ENCODE measurements at regions not wholly inside any gene's neighbourhood (a gene's known extent, or its start where the extent isn't known, plus 50 kb on each side); places are given as distances from the start of the nearest gene placed in this dataset.
"Not testable (repeated sequence)": the region's sequence is repeated elsewhere in the genome, so short reads cannot be mapped to it uniquely, and the experiment has no call there.

DNA sequence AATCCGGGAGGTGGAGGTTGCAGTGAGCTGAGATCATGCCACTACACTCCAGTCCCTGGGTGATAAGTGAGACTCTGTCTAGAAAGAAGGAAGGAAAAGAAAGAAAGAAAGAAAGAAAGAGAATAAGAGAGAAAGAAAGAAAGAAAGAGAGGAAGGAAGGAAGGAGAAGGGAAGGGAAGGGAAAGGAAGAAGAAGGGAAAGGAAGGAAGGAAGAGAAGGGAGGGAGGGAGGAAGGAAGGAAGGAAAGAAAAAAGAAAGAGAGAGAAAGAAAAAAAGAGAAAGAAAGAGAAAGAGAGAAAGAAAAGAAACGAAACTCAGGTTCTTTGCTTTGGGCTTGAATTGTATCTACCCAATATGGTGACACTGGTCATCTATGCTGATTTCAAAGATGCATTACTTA is 102.3 kb upstream of the GATA6 start:
- no peak overlapping the region for H3K4me3 ChIP-seq
- H3K27ac ChIP-seq: no peak overlapping the region
- DNase-seq (ENCODE audit: low spot score): no peak
- TF ChIP-seq, protein P1, sequence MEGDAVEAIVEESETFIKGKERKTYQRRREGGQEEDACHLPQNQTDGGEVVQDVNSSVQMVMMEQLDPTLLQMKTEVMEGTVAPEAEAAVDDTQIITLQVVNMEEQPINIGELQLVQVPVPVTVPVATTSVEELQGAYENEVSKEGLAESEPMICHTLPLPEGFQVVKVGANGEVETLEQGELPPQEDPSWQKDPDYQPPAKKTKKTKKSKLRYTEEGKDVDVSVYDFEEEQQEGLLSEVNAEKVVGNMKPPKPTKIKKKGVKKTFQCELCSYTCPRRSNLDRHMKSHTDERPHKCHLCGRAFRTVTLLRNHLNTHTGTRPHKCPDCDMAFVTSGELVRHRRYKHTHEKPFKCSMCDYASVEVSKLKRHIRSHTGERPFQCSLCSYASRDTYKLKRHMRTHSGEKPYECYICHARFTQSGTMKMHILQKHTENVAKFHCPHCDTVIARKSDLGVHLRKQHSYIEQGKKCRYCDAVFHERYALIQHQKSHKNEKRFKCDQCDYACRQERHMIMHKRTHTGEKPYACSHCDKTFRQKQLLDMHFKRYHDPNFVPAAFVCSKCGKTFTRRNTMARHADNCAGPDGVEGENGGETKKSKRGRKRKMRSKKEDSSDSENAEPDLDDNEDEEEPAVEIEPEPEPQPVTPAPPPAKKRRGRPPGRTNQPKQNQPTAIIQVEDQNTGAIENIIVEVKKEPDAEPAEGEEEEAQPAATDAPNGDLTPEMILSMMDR (IDR thresholded peaks at IDR 0.05): no peak

DNA sequence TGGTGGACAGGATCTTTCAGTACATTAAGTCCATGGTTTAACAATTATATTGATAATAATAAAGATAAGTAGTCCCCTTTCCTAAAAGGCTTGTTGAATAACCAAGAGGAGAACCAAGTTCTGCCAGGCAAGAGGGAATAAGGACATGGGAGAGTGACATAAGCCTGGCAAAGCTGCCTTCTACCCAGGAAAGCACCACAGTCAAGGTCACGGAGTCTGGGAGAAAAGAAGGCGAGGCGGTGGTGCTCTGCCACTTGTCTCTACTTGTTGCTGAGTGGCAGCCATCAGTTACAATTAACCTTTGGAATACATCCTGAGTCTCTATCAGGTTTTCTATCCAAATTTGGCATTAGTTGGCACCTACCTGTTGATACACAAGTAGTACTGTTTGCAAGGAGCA is 101.7 kb upstream of the GATA6 start:
- Histone ChIP-seq H3K27ac (no peak overlapping the region), H3K4me3 (no peak overlapping the region)
- no peak for DNase-seq (ENCODE audit: low spot score)
- TF ChIP-seq, protein P1 (IDR thresholded peaks at IDR 0.05): no peak

DNA sequence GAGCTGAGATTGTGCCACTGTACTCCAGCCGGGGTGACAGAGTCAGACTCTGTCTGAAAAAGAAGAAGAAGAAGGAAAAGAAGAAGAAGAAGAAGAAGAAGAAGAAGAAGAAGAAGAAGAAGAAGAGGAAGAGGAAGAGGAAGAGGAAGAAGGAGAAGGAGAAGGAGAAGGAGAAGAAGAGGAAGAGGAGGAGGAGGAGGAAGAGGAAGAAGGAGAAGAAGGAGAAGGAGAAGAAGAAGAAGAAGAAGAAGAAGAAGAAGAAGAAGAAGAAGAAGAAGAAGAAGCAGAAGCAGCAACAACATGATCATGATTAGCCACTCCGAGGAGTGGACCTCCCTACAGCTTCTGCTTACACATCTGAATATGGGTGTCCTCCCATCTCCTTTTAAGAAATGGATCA is 100.6 kb upstream of the GATA6 start:
- not testable (repeated sequence) for DNase-seq (ENCODE audit: low spot score); H3K27ac ChIP-seq; H3K4me3 ChIP-seq

DNA sequence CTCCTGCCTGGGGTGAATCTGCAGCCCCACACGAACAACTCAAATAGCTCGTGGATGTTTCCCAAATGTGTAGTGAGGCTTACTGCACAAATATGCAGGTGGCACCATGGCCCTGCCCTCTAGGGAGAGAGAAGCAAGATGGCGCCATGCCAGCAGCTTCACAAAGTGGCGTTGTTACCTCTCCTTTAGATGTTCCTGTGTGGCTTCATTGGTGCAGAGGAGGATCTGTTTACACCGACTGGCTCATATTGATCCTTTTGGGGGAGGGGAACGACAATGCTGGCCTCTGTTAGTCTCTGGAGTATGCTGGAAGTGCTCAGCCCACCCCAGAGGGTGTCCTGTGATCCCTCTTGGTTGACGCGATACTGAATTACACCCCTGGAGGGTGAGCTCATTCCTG is 99.5 kb upstream of the GATA6 start:
- no peak for DNase-seq (ENCODE audit: low spot score)
- Histone ChIP-seq H3K4me3 (no peak overlapping the region), H3K27ac (no peak overlapping the region)
- TF ChIP-seq, protein P1 (IDR thresholded peaks at IDR 0.05): no peak

DNA sequence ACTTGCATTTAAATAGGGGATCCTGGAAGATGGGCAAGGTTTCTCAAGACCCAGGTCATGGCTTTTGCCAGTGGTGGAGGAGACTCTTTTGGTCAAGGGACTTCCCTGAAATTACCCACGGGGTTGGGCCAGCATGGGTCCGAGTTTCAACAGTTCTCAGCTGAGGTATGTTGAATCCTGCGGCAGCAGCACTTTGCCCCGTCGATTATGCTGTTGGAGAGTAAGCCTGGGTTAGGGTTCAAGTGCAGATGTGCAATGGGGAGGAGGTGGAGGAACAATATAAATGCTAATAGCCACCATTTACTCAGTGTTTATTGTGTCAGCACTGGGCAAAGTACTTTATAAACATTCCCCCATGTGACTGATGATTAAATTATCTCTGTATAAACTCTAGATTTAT is 96.0 kb upstream of the GATA6 start:
- no peak overlapping the region for H3K27ac ChIP-seq
- H3K4me3 ChIP-seq: no peak overlapping the region
- DNase-seq (ENCODE audit: low spot score): no peak
- TF ChIP-seq, protein P1 (IDR thresholded peaks at IDR 0.05): no peak

DNA sequence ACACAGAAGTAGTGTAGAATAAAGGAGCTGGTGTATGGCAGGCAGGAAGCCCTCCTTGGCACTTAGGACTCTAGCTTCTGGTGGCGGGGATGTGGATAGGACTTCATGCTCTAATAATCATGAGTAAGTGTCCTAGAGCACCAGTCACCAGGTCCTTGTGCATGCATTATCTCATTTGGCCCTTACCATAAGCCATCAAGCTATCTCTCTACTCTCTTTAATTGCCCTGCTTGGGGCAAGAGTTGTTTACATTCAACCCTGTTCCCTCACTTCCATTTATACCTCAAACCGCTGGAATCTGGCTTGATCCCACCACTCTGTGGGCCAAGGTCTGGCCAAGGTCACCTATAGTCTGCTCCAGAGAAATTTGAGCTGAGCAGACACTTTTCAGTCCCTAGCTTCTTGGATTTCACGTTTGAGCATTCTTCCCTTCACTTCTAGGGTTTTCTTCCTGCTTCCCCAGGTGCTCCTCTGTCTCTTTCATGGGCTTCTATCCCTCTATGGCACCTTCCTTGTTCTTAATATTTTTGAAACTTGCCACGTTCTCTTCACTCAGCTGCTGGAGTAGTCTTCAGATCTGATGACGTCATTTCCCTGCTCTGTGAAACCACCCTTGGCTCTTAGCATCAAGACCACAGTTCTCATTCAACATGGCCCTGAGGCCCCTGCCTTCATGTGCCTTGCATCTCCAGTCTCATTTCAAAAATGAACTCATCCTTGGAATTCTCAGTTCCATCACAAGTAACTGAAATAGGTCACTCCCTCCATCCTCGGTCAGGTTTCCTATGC is 94.9 kb upstream of the GATA6 start:
- DNase-seq (ENCODE audit: low spot score): no peak
- TF ChIP-seq, protein P1 (IDR thresholded peaks at IDR 0.05): no peak
- Histone ChIP-seq H3K4me3 (no peak overlapping the region), H3K27ac (no peak overlapping the region)

DNA sequence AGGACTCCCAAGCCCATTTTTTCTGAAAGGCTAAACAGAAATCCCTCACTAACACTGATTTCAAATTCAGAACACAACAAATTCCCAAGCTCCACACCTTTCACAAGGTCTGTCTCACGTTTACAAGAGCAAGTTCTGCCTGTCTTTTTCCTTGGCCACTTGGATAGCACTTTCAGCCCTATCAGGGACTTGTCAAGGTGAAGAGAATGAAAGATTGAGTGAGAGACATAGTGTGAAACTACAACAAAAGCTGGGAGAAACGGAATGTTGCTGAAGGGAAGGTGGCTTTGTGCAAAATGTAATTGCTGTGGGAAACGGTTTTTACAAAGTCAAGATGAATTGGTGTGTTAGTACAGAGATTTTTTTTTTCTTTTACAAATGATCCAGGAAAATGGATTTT is 89.4 kb upstream of the GATA6 start:
- Histone ChIP-seq H3K4me3 (no peak overlapping the region), H3K27ac (no peak overlapping the region)
- TF ChIP-seq, protein P1 (IDR thresholded peaks at IDR 0.05): no peak
- no peak for DNase-seq (ENCODE audit: low spot score)
